Mucosa of descending colon (tissue), 3 donors: ENCODE measurements at regions not wholly inside any gene's neighbourhood (a gene's known extent, or its start where the extent isn't known, plus 50 kb on each side); places are given as distances from the start of the nearest gene placed in this dataset.

Experiments
- ATAC-seq: fragments of 200-7000 bp; cut with Tn5 transposase; one replicate; pipeline ENCODE4 v1.9.1; 2020; ENCODE audit warnings: mild to moderate bottlenecking, moderate library complexity
- DNase-seq, 3 donors: peaks; one replicate each; pipeline ENCODE4 v3.0.0-alpha.2; 2020
- H3K36me3 ChIP-seq: fragments of 200-600 bp; one replicate; pipeline ENCODE4 v1.8.0; 2021; ENCODE audit warnings: low read depth, mild to moderate bottlenecking
- H3K4me1 ChIP-seq: fragments of 200-600 bp; one replicate; pipeline ENCODE4 v1.8.0; 2021; ENCODE audit warnings: low read depth, mild to moderate bottlenecking
- H3K4me3 ChIP-seq: fragments of 200-600 bp; one replicate; pipeline ENCODE4 v1.8.0; 2021; ENCODE audit warnings: mild to moderate bottlenecking
- H3K9me3 ChIP-seq: fragments of 200-600 bp; one replicate; pipeline ENCODE4 v1.8.0; 2021; ENCODE audit warnings: mild to moderate bottlenecking
- CTCF ChIP-seq: fragments of 200-600 bp; IDR thresholded peaks from one replicate; pipeline ENCODE4 v1.8.0; 2022; ENCODE audit warnings: antibody characterized with exemption, mild to moderate bottlenecking
- intact Hi-C, 2 donors: fragments of 100-400 bp; cut with DNase I in 1 of 2; cut with micrococcal nuclease in 1 of 2; formaldehyde crosslinking; loops; one replicate each; pipeline versions ENCODE4 v1.11.0 to v1.11.1; 2022; cut with DNase I, micrococcal nuclease
- donor health status: DM: no; HTN: no; CAD: no; lungs with moderate emphysema.
- donor health status: DM: no; HTN: no; CAD: no.
- donor health status: DM: no; HTN: yes; CAD: no.

GRCh38 chr5:133792024-133792423 is 176.4 kb downstream of the C5orf15 start:
- intact Hi-C loops = no loop called here
- DNase-seq (no peak), ATAC-seq (no peak)
- Histone ChIP-seq H3K4me3 (no peak overlapping the region), H3K9me3 (no peaks in the 10 kb centered on the region), H3K4me1 (no peaks in the 10 kb centered on the region), H3K36me3 (no peaks in the 10 kb centered on the region)
- TF ChIP-seq CTCF = no peak

- H3K9me3 ChIP-seq = no peaks in the 10 kb centered on the region
- intact Hi-C loops = no loop called here
- no peak overlapping the region for H3K4me3 ChIP-seq
- H3K36me3 ChIP-seq = no peaks in the 10 kb centered on the region
- no peak for TF ChIP-seq CTCF
- ATAC-seq (no peak), DNase-seq (no peak)
- H3K4me1 ChIP-seq = no peaks in the 10 kb centered on the region
These were observed 177.5 kb downstream of the C5orf15 start for GRCh38 chr5:133790898-133791297.

GRCh38 chr5:133789428-133789827 is 177.1 kb upstream of the FSTL4 start:
- H3K36me3 ChIP-seq = no peaks in the 10 kb centered on the region
- no peaks in the 10 kb centered on the region for H3K4me1 ChIP-seq
- intact Hi-C loops = no loop called here
- DNase-seq (no peak), ATAC-seq (no peak)
- no peaks in the 10 kb centered on the region for H3K9me3 ChIP-seq
- no peak overlapping the region for H3K4me3 ChIP-seq
- TF ChIP-seq CTCF = no peak

- ATAC-seq (no peak), DNase-seq (no peak)
- no peaks in the 10 kb centered on the region for H3K9me3 ChIP-seq
- H3K4me1 ChIP-seq = no peaks in the 10 kb centered on the region
- intact Hi-C loops = no loop called here
- no peak for TF ChIP-seq CTCF
- H3K4me3 ChIP-seq = no peak overlapping the region
- H3K36me3 ChIP-seq = no peaks in the 10 kb centered on the region
These were observed 175.8 kb upstream of the FSTL4 start for GRCh38 chr5:133788121-133788520.

- Histone ChIP-seq H3K36me3 (no peaks in the 10 kb centered on the region), H3K9me3 (no peaks in the 10 kb centered on the region), H3K4me1 (no peaks in the 10 kb centered on the region), H3K4me3 (no peak overlapping the region)
- TF ChIP-seq CTCF = no peak
- DNase-seq (no peak), ATAC-seq (no peak)
- intact Hi-C loops = no loop called here
These were observed 174.1 kb upstream of the FSTL4 start for GRCh38 chr5:133786420-133786819.

- no peaks in the 10 kb centered on the region for H3K4me1 ChIP-seq
- intact Hi-C loops = no loop called here
- H3K36me3 ChIP-seq = no peaks in the 10 kb centered on the region
- DNase-seq (no peak), ATAC-seq (no peak)
- H3K4me3 ChIP-seq = no peak overlapping the region
- H3K9me3 ChIP-seq = no peaks in the 10 kb centered on the region
- no peak for TF ChIP-seq CTCF
These were observed 172.8 kb upstream of the FSTL4 start for GRCh38 chr5:133785182-133785581.
